ENCODE measurements at regions not wholly inside any gene's neighbourhood (a gene's known extent, or its start where the extent isn't known, plus 50 kb on each side); places are given as distances from the start of the nearest gene placed in this dataset.

DNA sequence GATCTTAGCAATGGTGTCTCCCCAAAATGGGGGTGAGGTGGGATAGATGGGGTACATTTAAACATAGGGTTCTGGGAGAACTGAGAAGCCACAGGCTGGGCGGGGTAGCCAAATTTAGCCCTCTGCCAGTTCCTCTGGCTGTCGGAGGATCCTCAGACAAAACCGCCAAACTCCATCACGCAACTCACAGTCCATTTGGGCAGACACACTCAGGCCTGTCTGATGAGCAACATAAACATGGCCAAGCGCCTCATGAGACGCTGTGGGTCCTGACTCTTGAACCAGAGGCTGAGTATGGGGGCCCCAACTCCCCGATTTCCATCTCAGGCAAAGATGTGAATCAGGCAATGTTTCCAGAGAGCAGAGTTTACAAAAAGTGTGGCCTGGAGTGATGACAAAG is 162.3 kb downstream of the FGF18 start:
- TF ChIP-seq, protein P1, sequence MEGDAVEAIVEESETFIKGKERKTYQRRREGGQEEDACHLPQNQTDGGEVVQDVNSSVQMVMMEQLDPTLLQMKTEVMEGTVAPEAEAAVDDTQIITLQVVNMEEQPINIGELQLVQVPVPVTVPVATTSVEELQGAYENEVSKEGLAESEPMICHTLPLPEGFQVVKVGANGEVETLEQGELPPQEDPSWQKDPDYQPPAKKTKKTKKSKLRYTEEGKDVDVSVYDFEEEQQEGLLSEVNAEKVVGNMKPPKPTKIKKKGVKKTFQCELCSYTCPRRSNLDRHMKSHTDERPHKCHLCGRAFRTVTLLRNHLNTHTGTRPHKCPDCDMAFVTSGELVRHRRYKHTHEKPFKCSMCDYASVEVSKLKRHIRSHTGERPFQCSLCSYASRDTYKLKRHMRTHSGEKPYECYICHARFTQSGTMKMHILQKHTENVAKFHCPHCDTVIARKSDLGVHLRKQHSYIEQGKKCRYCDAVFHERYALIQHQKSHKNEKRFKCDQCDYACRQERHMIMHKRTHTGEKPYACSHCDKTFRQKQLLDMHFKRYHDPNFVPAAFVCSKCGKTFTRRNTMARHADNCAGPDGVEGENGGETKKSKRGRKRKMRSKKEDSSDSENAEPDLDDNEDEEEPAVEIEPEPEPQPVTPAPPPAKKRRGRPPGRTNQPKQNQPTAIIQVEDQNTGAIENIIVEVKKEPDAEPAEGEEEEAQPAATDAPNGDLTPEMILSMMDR (IDR thresholded peaks at IDR 0.05): no peak
- no peak for TF ChIP-seq POLR2A (IDR thresholded peaks at IDR 0.05)

All from right lobe of liver (tissue), 4 donors.